ENCODE measurements at regions not wholly inside any gene's neighbourhood (a gene's known extent, or its start where the extent isn't known, plus 50 kb on each side); places are given as distances from the start of the nearest gene placed in this dataset.

GRCh38 chr4:171142045-171142444, 671.2 kb upstream of the GALNTL6 start:
- no peak for TF ChIP-seq CTCF (IDR thresholded peaks at IDR 0.05)
- no peak for TF ChIP-seq POLR2A (IDR thresholded peaks at IDR 0.05)

All from body of pancreas (tissue), 4 donors.